ENCODE measurements at regions not wholly inside any gene's neighbourhood (a gene's known extent, or its start where the extent isn't known, plus 50 kb on each side); places are given as distances from the start of the nearest gene placed in this dataset.

- H3K4me3 ChIP-seq, result no peak overlapping the region
- DNase-seq, result no peak
- no peaks in the 10 kb centered on the region for H3K36me3 ChIP-seq
- peaks cover 3% of the 10 kb centered on the region for H3K9me3 ChIP-seq
- no peaks in the 10 kb centered on the region for H3K27me3 ChIP-seq
Measured at GRCh38 chr11:28696591-28696990, 588.4 kb downstream of the METTL15 start.

- H3K4me3 ChIP-seq, result no peak overlapping the region
- no peak for DNase-seq
- no peaks in the 10 kb centered on the region for H3K27me3 ChIP-seq
- H3K9me3 ChIP-seq, result no peaks in the 10 kb centered on the region
- H3K36me3 ChIP-seq, result no peaks in the 10 kb centered on the region
Measured at GRCh38 chr11:28690746-28691145, 582.6 kb downstream of the METTL15 start.

- Histone ChIP-seq H3K36me3 (no peaks in the 10 kb centered on the region), H3K27me3 (no peaks in the 10 kb centered on the region), H3K9me3 (no peaks in the 10 kb centered on the region), H3K4me3 (no peak overlapping the region)
- no peak for DNase-seq
Measured at GRCh38 chr11:28684011-28684586, 575.9 kb downstream of the METTL15 start.

GRCh38 chr11:28679795-28680468 is 571.7 kb downstream of the METTL15 start:
- Histone ChIP-seq H3K9me3 (no peaks in the 10 kb centered on the region), H3K36me3 (no peaks in the 10 kb centered on the region), H3K27me3 (no peaks in the 10 kb centered on the region), H3K4me3 (no peak overlapping the region)
- DNase-seq, result peak; percentile 41

- Histone ChIP-seq H3K9me3 (no peaks in the 10 kb centered on the region), H3K27me3 (no peaks in the 10 kb centered on the region), H3K4me3 (no peak overlapping the region), H3K36me3 (no peaks in the 10 kb centered on the region)
- no peak for DNase-seq
Measured at GRCh38 chr11:28677721-28678120, 569.5 kb downstream of the METTL15 start.

- Histone ChIP-seq H3K36me3 (no peaks in the 10 kb centered on the region), H3K9me3 (no peaks in the 10 kb centered on the region), H3K4me3 (no peak overlapping the region), H3K27me3 (no peaks in the 10 kb centered on the region)
- DNase-seq, result no peak
Measured at GRCh38 chr11:28675183-28675582, 567.0 kb downstream of the METTL15 start.

GRCh38 chr11:28674433-28675103 is 566.4 kb downstream of the METTL15 start:
- Histone ChIP-seq H3K4me3 (no peak overlapping the region), H3K27me3 (no peaks in the 10 kb centered on the region), H3K36me3 (no peaks in the 10 kb centered on the region), H3K9me3 (no peaks in the 10 kb centered on the region)
- peak; percentile 33 for DNase-seq

GRCh38 chr11:28673691-28674432 is 565.7 kb downstream of the METTL15 start:
- H3K4me3 ChIP-seq, result no peak overlapping the region
- H3K36me3 ChIP-seq, result no peaks in the 10 kb centered on the region
- DNase-seq, result no peak
- no peaks in the 10 kb centered on the region for H3K9me3 ChIP-seq
- no peaks in the 10 kb centered on the region for H3K27me3 ChIP-seq

GRCh38 chr11:28671274-28671673 is 563.1 kb downstream of the METTL15 start:
- Histone ChIP-seq H3K9me3 (no peaks in the 10 kb centered on the region), H3K36me3 (no peaks in the 10 kb centered on the region), H3K27me3 (no peaks in the 10 kb centered on the region), H3K4me3 (no peak overlapping the region)
- DNase-seq, result no peak

- no peaks in the 10 kb centered on the region for H3K27me3 ChIP-seq
- H3K36me3 ChIP-seq, result no peaks in the 10 kb centered on the region
Measured at GRCh38 chr11:28666632-28667031, 558.4 kb downstream of the METTL15 start.

GRCh38 chr11:28659716-28660348 is 551.6 kb downstream of the METTL15 start:
- Histone ChIP-seq H3K36me3 (no peaks in the 10 kb centered on the region), H3K4me3 (no peak overlapping the region), H3K9me3 (no peaks in the 10 kb centered on the region), H3K27me3 (no peaks in the 10 kb centered on the region)
- DNase-seq, result no peak

More at GRCh38 chr11:28666632-28667031, 558.4 kb downstream of the METTL15 start:
- H3K9me3 ChIP-seq, result no peaks in the 10 kb centered on the region
- no peak for DNase-seq
- no peak overlapping the region for H3K4me3 ChIP-seq

- H3K36me3 ChIP-seq, result no peaks in the 10 kb centered on the region
- H3K27me3 ChIP-seq, result no peaks in the 10 kb centered on the region
- no peak for DNase-seq
- H3K4me3 ChIP-seq, result no peak overlapping the region
- no peaks in the 10 kb centered on the region for H3K9me3 ChIP-seq
Measured at GRCh38 chr11:28657378-28658030, 549.3 kb downstream of the METTL15 start.

GRCh38 chr11:28654191-28654590 is 546.0 kb downstream of the METTL15 start:
- H3K27me3 ChIP-seq, result no peaks in the 10 kb centered on the region
- no peak overlapping the region for H3K4me3 ChIP-seq
- no peaks in the 10 kb centered on the region for H3K9me3 ChIP-seq
- no peaks in the 10 kb centered on the region for H3K36me3 ChIP-seq
- no peak for DNase-seq

- no peak overlapping the region for H3K4me3 ChIP-seq
- H3K27me3 ChIP-seq, result no peaks in the 10 kb centered on the region
- 0 out of 2 replicates have a peak, but pooled peaks cover 2% of the 10 kb centered on the region for H3K9me3 ChIP-seq
- no peaks in the 10 kb centered on the region for H3K36me3 ChIP-seq
- no peak for DNase-seq
Measured at GRCh38 chr11:28649922-28650321, 541.7 kb downstream of the METTL15 start.

- DNase-seq, result no peak
- no peaks in the 10 kb centered on the region for H3K36me3 ChIP-seq
- H3K4me3 ChIP-seq, result no peak overlapping the region
- no peaks in the 10 kb centered on the region for H3K27me3 ChIP-seq
- H3K9me3 ChIP-seq, result no peaks in the 10 kb centered on the region
Measured at GRCh38 chr11:28636566-28636965, 528.4 kb downstream of the METTL15 start.

- DNase-seq, result no peak
- Histone ChIP-seq H3K27me3 (no peaks in the 10 kb centered on the region), H3K36me3 (no peaks in the 10 kb centered on the region), H3K4me3 (no peak overlapping the region), H3K9me3 (no peaks in the 10 kb centered on the region)
Measured at GRCh38 chr11:28636033-28636432, 527.8 kb downstream of the METTL15 start.
